ENCODE measurements at regions not wholly inside any gene's neighbourhood (a gene's known extent, or its start where the extent isn't known, plus 50 kb on each side); places are given as distances from the start of the nearest gene placed in this dataset.
"Not testable (repeated sequence)": the region's sequence is repeated elsewhere in the genome, so short reads cannot be mapped to it uniquely, and the experiment has no call there.

DNA sequence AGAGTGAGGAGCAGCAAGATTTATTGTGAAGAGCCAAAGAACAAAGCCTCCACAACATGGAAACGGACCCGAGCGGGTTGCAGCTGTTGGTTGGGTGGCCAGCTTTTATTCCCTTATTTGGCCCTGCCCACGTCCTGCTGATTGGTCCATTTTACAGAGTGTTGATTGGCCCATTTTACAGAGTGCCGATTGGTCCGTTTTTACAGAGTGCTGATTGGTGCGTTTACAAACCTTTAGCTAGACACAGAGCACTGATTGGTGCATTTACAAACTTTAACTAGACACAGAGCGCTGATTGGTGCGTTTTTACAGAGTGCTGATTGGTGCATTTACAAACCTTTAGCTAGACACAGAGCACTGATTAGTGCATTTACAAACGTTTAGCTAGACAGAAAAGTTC is 592.3 kb upstream of the C16orf82 start:
- TF ChIP-seq, protein P1, sequence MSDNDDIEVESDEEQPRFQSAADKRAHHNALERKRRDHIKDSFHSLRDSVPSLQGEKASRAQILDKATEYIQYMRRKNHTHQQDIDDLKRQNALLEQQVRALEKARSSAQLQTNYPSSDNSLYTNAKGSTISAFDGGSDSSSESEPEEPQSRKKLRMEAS (IDR thresholded peaks at IDR 0.05; ENCODE audit: low read depth, low read length), result not testable (repeated sequence)
- TF ChIP-seq CTCF (IDR thresholded peaks at IDR 0.05; ENCODE audit: low read depth, low read length); POLR2A (IDR thresholded peaks at IDR 0.05; ENCODE audit: extremely low read depth, insufficient read length): not testable (repeated sequence)
